Transverse colon (tissue), 4 donors: ENCODE measurements at regions not wholly inside any gene's neighbourhood (a gene's known extent, or its start where the extent isn't known, plus 50 kb on each side); places are given as distances from the start of the nearest gene placed in this dataset.

Experiments
- DNase-seq: peaks from one replicate; pipeline ENCODE4 v3.0.0-alpha.2; 2019
- H3K27ac ChIP-seq, 4 donors: fragments of 200-600 bp; sonication (generic); 2 replicates each; pipeline ENCODE4 v1.5.1; 2016 to 2018; ENCODE audit warnings: inconsistent platforms in 4 of 4
- H3K27me3 ChIP-seq: fragments of 200-600 bp; sonication (generic); 2 replicates; pipeline ENCODE4 v1.5.1; 2017; ENCODE audit warnings: inconsistent platforms
- H3K36me3 ChIP-seq, 4 donors: fragments of 200-600 bp; sonication (generic); 2 replicates each; pipeline ENCODE4 v1.5.1; 2017 to 2019; ENCODE audit warnings: inconsistent platforms in 4 of 4
- H3K4me1 ChIP-seq, 4 donors: fragments of 200-600 bp; sonication (generic); 2 replicates each; pipeline ENCODE4 v1.5.1; 2017 to 2020; ENCODE audit warnings: inconsistent platforms in 4 of 4
- H3K4me3 ChIP-seq, 4 donors: fragments of 200-600 bp; sonication (generic); 1 replicate in 1 of 4; 2 replicates in 3 of 4; pipeline versions ENCODE4 v1.5.1 to v1.6.1; 2017 to 2019; ENCODE audit warnings: inconsistent platforms in 4 of 4
- H3K9me3 ChIP-seq, 2 donors: fragments of 200-600 bp; sonication (generic); 2 replicates each; pipeline ENCODE4 v1.5.1; 2017 to 2019; ENCODE audit warnings: inconsistent platforms in 2 of 2
- CTCF ChIP-seq, 5 experiments: fragments of 200-600 bp in 3 of 5; fragments of 450-650 bp in 2 of 5; sonication (generic) in 3 of 5; IDR thresholded peaks; 1 replicate in 2 of 5; 2 replicates in 3 of 5; pipeline ENCODE4 v1.5.1; 2016 to 2017; ENCODE audit warnings: antibody characterized with exemption in 5 of 5, inconsistent platforms in 3 of 5, mild to moderate bottlenecking in 2 of 5, moderate library complexity in 1 of 5
- EP300 ChIP-seq: sonication (generic); formaldehyde crosslinking; IDR thresholded peaks from one replicate; pipeline ENCODE4 v1.6.1; 2017; ENCODE audit warnings: antibody characterized with exemption, low read depth
- POLR2A ChIP-seq: fragments of 450-650 bp; IDR thresholded peaks from one replicate; pipeline ENCODE4 v1.6.1; 2016; ENCODE audit warnings: antibody characterized with exemption, mild to moderate bottlenecking, moderate library complexity
- POLR2AphosphoS5 ChIP-seq, 3 donors: sonication (generic); formaldehyde crosslinking; IDR thresholded peaks; one replicate each; pipeline ENCODE4 v1.6.1; 2016; ENCODE audit warnings: antibody characterized with exemption in 3 of 3
- WGBS, 2 donors: methylation state at CpG; one replicate each; pipeline ENCODE4 v1.1.5; 2018; ENCODE audit warnings: low coverage in 1 of 2; 5-methylcytosine and 5-hydroxymethylcytosine counted together
- in situ Hi-C, 4 donors: fragments of 200-750 bp; cut with MboI; loops; one replicate each; pipeline versions ENCODE4 v1.15.0 to v1.15.1; 2017; ENCODE audit warnings: low sequenced_read_pairs in 3 of 4, low pct_ligation_motif_present in 1 of 4, low pct_unique_long_range_greater_than_20kb in 1 of 4
- intact Hi-C: fragments of 100-400 bp; cut with DNase I; formaldehyde crosslinking; loops from one replicate; pipeline ENCODE4 v1.15.1; 2023; ENCODE audit warnings: low total_unique reads

GRCh38 chr1:37288900-37289299 is 185.5 kb upstream of the ZC3H12A start:
- H3K9me3 ChIP-seq: no peaks in the 10 kb centered on the region
- in situ Hi-C loops (no loop called here), intact Hi-C loops (no loop called here)
- H3K36me3 ChIP-seq: no peaks in the 10 kb centered on the region
- peak; percentile 62 for DNase-seq
- no peak overlapping the region for H3K4me3 ChIP-seq
- H3K27me3 ChIP-seq: peaks cover 7% of the 10 kb centered on the region
- H3K27ac ChIP-seq: no peak overlapping the region
- WGBS, 2 donors: 82 to 85% methylated on average over 2 to 3 of the region's 3 CpGs
- H3K4me1 ChIP-seq: no peaks in the 10 kb centered on the region
- no peak for TF ChIP-seq POLR2A
- no peak for TF ChIP-seq POLR2AphosphoS5 (IDR thresholded peaks at IDR 0.05)
- no peak for TF ChIP-seq CTCF (IDR thresholded peaks at IDR 0.05)
- no peak for TF ChIP-seq EP300

GRCh38 chr1:37290718-37291117 is 183.7 kb upstream of the ZC3H12A start:
- WGBS, 2 donors: 21 to 43% methylated on average over 4 of the region's 4 CpGs
- Histone ChIP-seq H3K27ac (no peak overlapping the region), H3K9me3 (no peaks in the 10 kb centered on the region), H3K4me1 (no peaks in the 10 kb centered on the region), H3K4me3 (no peak overlapping the region), H3K27me3 (peaks cover 7% of the 10 kb centered on the region), H3K36me3 (no peaks in the 10 kb centered on the region)
- in situ Hi-C loops: no loop called here
- intact Hi-C loops: no loop called here
- no peak for DNase-seq
- TF ChIP-seq EP300 (no peak), CTCF (IDR thresholded peaks at IDR 0.05) (no peak), POLR2A (no peak), POLR2AphosphoS5 (IDR thresholded peaks at IDR 0.05) (no peak)

- 61% methylated on average over 9 of the region's 9 CpGs; no CpG with 5 or more reads in 1 of the 2 donors for WGBS, 2 donors
- H3K4me3 ChIP-seq: no peak overlapping the region
- no peaks in the 10 kb centered on the region for H3K9me3 ChIP-seq
- H3K27me3 ChIP-seq: peaks cover 8% of the 10 kb centered on the region
- in situ Hi-C loops (no loop called here), intact Hi-C loops (no loop called here)
- H3K36me3 ChIP-seq: no peaks in the 10 kb centered on the region
- TF ChIP-seq EP300 (no peak), CTCF (IDR thresholded peaks at IDR 0.05) (no peak), POLR2AphosphoS5 (IDR thresholded peaks at IDR 0.05) (no peak), POLR2A (no peak)
- no peak overlapping the region for H3K27ac ChIP-seq
- H3K4me1 ChIP-seq: no peaks in the 10 kb centered on the region
- no peak for DNase-seq
These were observed 181.6 kb upstream of the ZC3H12A start for GRCh38 chr1:37292789-37293188.

- Histone ChIP-seq H3K27ac (no peak overlapping the region), H3K27me3 (peaks cover 20% of the 10 kb centered on the region), H3K4me1 (no peaks in the 10 kb centered on the region), H3K9me3 (no peaks in the 10 kb centered on the region), H3K4me3 (no peak overlapping the region), H3K36me3 (no peaks in the 10 kb centered on the region)
- TF ChIP-seq EP300: no peak
- intact Hi-C loops: no loop called here
- DNase-seq: no peak
- 71 to 80% methylated on average over 3 to 4 of the region's 4 CpGs for WGBS, 2 donors
- in situ Hi-C loops: no loop called here
These were observed 180.3 kb upstream of the ZC3H12A start for GRCh38 chr1:37294096-37294495.

GRCh38 chr1:37294529-37294928 is 179.9 kb upstream of the ZC3H12A start:
- TF ChIP-seq EP300: no peak
- TF ChIP-seq CTCF (IDR thresholded peaks at IDR 0.05): no peak
- no peak for TF ChIP-seq POLR2A
- no peak for TF ChIP-seq POLR2AphosphoS5 (IDR thresholded peaks at IDR 0.05)
- Histone ChIP-seq H3K4me1 (no peaks in the 10 kb centered on the region), H3K27me3 (peaks cover 22% of the 10 kb centered on the region), H3K4me3 (no peak overlapping the region), H3K36me3 (no peaks in the 10 kb centered on the region), H3K27ac (no peak overlapping the region), H3K9me3 (no peaks in the 10 kb centered on the region)
- intact Hi-C loops (no loop called here), in situ Hi-C loops (no loop called here)
- no peak for DNase-seq
- 70 to 74% methylated on average over 5 to 6 of the region's 6 CpGs for WGBS, 2 donors
